WTC11 (cell line): ENCODE measurements at regions not wholly inside any gene's neighbourhood (a gene's known extent, or its start where the extent isn't known, plus 50 kb on each side); places are given as distances from the start of the nearest gene placed in this dataset.

ENCODE experiments used
- ATAC-seq: fragments of 200-7000 bp; cut with Tn5 transposase; 2 replicates; pipeline ENCODE4 v1.10.0; 2021; ENCODE audit warnings: mild to moderate bottlenecking, moderate library complexity
- CTCF ChIA-PET: fragments of 300-600 bp; sonication (Branson Sonifier 250); formaldehyde crosslinking; loops from one replicate; lab custom pipeline; 2021; ENCODE audit warnings: antibody characterized with exemption; lab: Charles Lee
- POLR2A ChIA-PET: fragments of 350-600 bp; sonication (Branson Sonifier 250); formaldehyde crosslinking; loops from one replicate; lab custom pipeline; 2021; ENCODE audit warnings: antibody characterized with exemption; lab: Charles Lee
- DNase-seq: peaks from one replicate; pipeline ENCODE4 v3.0.0; 2021; ENCODE audit warnings: low spot score
- H3K27ac Mint-ChIP-seq: 2 replicates; pipeline ENCODE4 v1.8.0; 2021; ENCODE audit warnings: mixed read lengths
- H3K27me3 Mint-ChIP-seq: 2 replicates; pipeline ENCODE4 v1.8.0; 2021; ENCODE audit warnings: low read depth, mild to moderate bottlenecking, moderate library complexity, mixed read lengths
- H3K36me3 Mint-ChIP-seq: 2 replicates; pipeline ENCODE4 v1.8.0; 2021; ENCODE audit warnings: mixed read lengths
- H3K4me1 Mint-ChIP-seq: 2 replicates; pipeline ENCODE4 v1.8.0; 2022; ENCODE audit warnings: mixed read lengths
- H3K4me3 Mint-ChIP-seq: 2 replicates; pipeline ENCODE4 v1.8.0; 2021; ENCODE audit warnings: mild to moderate bottlenecking, moderate library complexity, mixed read lengths
- H3K9me3 Mint-ChIP-seq: 2 replicates; pipeline ENCODE4 v1.8.0; 2021; ENCODE audit warnings: mixed read lengths
- GTF2I ChIP-seq: fragments of 250-450 bp; sonication (Bioruptor Pico); conservative IDR thresholded peaks from 2 replicates; pipeline ENCODE4 v1.4.0; 2021; ENCODE audit warnings: mild to moderate bottlenecking
- IRF2 ChIP-seq: sonication (generic); formaldehyde crosslinking; IDR thresholded peaks from 2 replicates; pipeline ENCODE4 v1.8.0; 2022; ENCODE audit warnings: low read depth, missing genetic modification reagents, borderline replicate concordance
- NR3C1 ChIP-seq: sonication (generic); formaldehyde crosslinking; conservative IDR thresholded peaks from 2 replicates; pipeline ENCODE4 v1.8.1; 2023; ENCODE audit warnings: low read depth, mild to moderate bottlenecking, missing genetic modification reagents
- RORB ChIP-seq: fragments of 250-450 bp; sonication (Bioruptor Pico); IDR thresholded peaks from 2 replicates; pipeline ENCODE4 v1.9.0; 2021; ENCODE audit warnings: mild to moderate bottlenecking
- TCF7 ChIP-seq: sonication (generic); formaldehyde crosslinking; IDR thresholded peaks from 2 replicates; pipeline ENCODE4 v1.8.0; 2022; ENCODE audit warnings: mild to moderate bottlenecking, low read depth, missing genetic modification reagents, moderate library complexity
- TEAD1 ChIP-seq: sonication (generic); formaldehyde crosslinking; IDR thresholded peaks from 2 replicates; pipeline ENCODE4 v1.8.0; 2022; ENCODE audit warnings: mild to moderate bottlenecking, missing genetic modification reagents
- ZNF671 ChIP-seq: fragments of 250-450 bp; sonication (Bioruptor Pico); IDR thresholded peaks from 2 replicates; pipeline ENCODE4 v1.8.0; 2021; ENCODE audit warnings: mild to moderate bottlenecking
- TF ChIP-seq, protein P1 (sequence below): fragments of 250-450 bp; sonication (Bioruptor Pico); IDR thresholded peaks from 2 replicates; pipeline ENCODE4 v1.8.0; 2021; ENCODE audit warnings: mild to moderate bottlenecking
- TF ChIP-seq, protein P2 (sequence below): sonication (generic); formaldehyde crosslinking; IDR thresholded peaks from 2 replicates; pipeline ENCODE4 v1.8.0; 2022; ENCODE audit warnings: mild to moderate bottlenecking, missing genetic modification reagents
- TF ChIP-seq, protein P3 (sequence below): sonication (generic); formaldehyde crosslinking; IDR thresholded peaks from 2 replicates; pipeline ENCODE4 v1.8.0; 2022; ENCODE audit warnings: missing genetic modification reagents
- TF ChIP-seq, protein P4 (sequence below): sonication (generic); formaldehyde crosslinking; IDR thresholded peaks from 2 replicates; pipeline ENCODE4 v1.8.1; 2023; ENCODE audit warnings: mild to moderate bottlenecking, missing genetic modification reagents, moderate library complexity
- TF ChIP-seq, protein P5 (sequence below): sonication (generic); formaldehyde crosslinking; IDR thresholded peaks from 2 replicates; pipeline ENCODE4 v1.8.1; 2023; ENCODE audit warnings: mild to moderate bottlenecking, missing genetic modification reagents, moderate library complexity
- TF ChIP-seq, protein P6 (sequence below): sonication (generic); formaldehyde crosslinking; IDR thresholded peaks from 2 replicates; pipeline ENCODE4 v1.8.1; 2022; ENCODE audit warnings: mild to moderate bottlenecking, moderate library complexity, missing genetic modification reagents
- TF ChIP-seq, protein P7 (sequence below): fragments of 250-450 bp; sonication (Bioruptor Pico); IDR thresholded peaks from 2 replicates; pipeline ENCODE4 v1.9.0; 2021; ENCODE audit warnings: mild to moderate bottlenecking
- TF ChIP-seq, protein P8 (sequence below): sonication (generic); formaldehyde crosslinking; IDR thresholded peaks from 2 replicates; pipeline ENCODE4 v1.8.0; 2022; ENCODE audit warnings: mild to moderate bottlenecking, missing genetic modification reagents
- TF ChIP-seq, protein P9 (sequence below): sonication (generic); formaldehyde crosslinking; IDR thresholded peaks from 2 replicates; pipeline ENCODE4 v1.8.0; 2023; ENCODE audit warnings: mild to moderate bottlenecking, missing genetic modification reagents
- TF ChIP-seq, protein P10 (sequence below): sonication (generic); formaldehyde crosslinking; IDR thresholded peaks from 2 replicates; pipeline ENCODE4 v1.8.0; 2023; ENCODE audit warnings: missing genetic modification reagents

DNA sequence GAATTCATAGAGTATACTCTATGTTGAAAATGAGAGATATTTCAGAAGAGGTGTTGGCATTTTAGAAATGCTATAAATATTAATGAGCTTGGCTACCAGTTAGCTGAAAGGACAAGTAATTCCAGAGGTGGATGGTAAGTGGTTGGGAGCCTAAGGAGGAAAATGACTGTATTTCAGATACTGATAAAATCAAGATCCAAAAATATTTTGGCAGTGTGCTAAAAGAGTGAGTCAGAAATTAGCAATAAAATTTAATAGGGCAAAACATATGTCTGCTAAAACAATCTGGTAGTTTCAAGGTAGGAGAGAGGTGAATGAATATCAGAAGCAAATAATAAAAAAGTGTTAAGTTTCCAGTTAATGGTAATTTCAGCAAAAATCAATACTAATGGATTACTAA is 1287.9 kb downstream of the CDH8 start:
- H3K36me3 Mint-ChIP-seq, result no peaks in the 10 kb centered on the region
- no peaks in the 10 kb centered on the region for H3K27me3 Mint-ChIP-seq
- no peak overlapping the region for H3K27ac Mint-ChIP-seq
- H3K4me3 Mint-ChIP-seq, result no peak overlapping the region
- DNase-seq (no peak), ATAC-seq (no peak)
- POLR2A ChIA-PET, result no interaction called here
- CTCF ChIA-PET, result no interaction called here
- peaks cover 3% of the 10 kb centered on the region for H3K9me3 Mint-ChIP-seq
- TF ChIP-seq TEAD1 (CRISPR knock-in tag) (no peak), IRF2 (CRISPR knock-in tag) (no peak), NR3C1 (CRISPR knock-in tag) (no peak), GTF2I (CRISPR knock-in tag) (no peak)
- TF ChIP-seq, protein P1, sequence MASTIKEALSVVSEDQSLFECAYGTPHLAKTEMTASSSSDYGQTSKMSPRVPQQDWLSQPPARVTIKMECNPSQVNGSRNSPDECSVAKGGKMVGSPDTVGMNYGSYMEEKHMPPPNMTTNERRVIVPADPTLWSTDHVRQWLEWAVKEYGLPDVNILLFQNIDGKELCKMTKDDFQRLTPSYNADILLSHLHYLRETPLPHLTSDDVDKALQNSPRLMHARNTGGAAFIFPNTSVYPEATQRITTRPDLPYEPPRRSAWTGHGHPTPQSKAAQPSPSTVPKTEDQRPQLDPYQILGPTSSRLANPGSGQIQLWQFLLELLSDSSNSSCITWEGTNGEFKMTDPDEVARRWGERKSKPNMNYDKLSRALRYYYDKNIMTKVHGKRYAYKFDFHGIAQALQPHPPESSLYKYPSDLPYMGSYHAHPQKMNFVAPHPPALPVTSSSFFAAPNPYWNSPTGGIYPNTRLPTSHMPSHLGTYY (CRISPR knock-in tag), result no peak
- TF ChIP-seq, protein P2, sequence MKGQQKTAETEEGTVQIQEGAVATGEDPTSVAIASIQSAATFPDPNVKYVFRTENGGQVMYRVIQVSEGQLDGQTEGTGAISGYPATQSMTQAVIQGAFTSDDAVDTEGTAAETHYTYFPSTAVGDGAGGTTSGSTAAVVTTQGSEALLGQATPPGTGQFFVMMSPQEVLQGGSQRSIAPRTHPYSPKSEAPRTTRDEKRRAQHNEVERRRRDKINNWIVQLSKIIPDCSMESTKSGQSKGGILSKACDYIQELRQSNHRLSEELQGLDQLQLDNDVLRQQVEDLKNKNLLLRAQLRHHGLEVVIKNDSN (CRISPR knock-in tag), result no peak
- TF ChIP-seq, protein P3, sequence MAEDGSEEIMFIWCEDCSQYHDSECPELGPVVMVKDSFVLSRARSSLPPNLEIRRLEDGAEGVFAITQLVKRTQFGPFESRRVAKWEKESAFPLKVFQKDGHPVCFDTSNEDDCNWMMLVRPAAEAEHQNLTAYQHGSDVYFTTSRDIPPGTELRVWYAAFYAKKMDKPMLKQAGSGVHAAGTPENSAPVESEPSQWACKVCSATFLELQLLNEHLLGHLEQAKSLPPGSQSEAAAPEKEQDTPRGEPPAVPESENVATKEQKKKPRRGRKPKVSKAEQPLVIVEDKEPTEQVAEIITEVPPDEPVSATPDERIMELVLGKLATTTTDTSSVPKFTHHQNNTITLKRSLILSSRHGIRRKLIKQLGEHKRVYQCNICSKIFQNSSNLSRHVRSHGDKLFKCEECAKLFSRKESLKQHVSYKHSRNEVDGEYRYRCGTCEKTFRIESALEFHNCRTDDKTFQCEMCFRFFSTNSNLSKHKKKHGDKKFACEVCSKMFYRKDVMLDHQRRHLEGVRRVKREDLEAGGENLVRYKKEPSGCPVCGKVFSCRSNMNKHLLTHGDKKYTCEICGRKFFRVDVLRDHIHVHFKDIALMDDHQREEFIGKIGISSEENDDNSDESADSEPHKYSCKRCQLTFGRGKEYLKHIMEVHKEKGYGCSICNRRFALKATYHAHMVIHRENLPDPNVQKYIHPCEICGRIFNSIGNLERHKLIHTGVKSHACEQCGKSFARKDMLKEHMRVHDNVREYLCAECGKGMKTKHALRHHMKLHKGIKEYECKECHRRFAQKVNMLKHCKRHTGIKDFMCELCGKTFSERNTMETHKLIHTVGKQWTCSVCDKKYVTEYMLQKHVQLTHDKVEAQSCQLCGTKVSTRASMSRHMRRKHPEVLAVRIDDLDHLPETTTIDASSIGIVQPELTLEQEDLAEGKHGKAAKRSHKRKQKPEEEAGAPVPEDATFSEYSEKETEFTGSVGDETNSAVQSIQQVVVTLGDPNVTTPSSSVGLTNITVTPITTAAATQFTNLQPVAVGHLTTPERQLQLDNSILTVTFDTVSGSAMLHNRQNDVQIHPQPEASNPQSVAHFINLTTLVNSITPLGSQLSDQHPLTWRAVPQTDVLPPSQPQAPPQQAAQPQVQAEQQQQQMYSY (CRISPR knock-in tag), result no peak
- TF ChIP-seq, protein P4, sequence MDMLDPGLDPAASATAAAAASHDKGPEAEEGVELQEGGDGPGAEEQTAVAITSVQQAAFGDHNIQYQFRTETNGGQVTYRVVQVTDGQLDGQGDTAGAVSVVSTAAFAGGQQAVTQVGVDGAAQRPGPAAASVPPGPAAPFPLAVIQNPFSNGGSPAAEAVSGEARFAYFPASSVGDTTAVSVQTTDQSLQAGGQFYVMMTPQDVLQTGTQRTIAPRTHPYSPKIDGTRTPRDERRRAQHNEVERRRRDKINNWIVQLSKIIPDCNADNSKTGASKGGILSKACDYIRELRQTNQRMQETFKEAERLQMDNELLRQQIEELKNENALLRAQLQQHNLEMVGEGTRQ, result no peak
- TF ChIP-seq, protein P5, sequence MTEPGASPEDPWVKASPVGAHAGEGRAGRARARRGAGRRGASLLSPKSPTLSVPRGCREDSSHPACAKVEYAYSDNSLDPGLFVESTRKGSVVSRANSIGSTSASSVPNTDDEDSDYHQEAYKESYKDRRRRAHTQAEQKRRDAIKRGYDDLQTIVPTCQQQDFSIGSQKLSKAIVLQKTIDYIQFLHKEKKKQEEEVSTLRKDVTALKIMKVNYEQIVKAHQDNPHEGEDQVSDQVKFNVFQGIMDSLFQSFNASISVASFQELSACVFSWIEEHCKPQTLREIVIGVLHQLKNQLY, result no peak
- TF ChIP-seq, protein P6, sequence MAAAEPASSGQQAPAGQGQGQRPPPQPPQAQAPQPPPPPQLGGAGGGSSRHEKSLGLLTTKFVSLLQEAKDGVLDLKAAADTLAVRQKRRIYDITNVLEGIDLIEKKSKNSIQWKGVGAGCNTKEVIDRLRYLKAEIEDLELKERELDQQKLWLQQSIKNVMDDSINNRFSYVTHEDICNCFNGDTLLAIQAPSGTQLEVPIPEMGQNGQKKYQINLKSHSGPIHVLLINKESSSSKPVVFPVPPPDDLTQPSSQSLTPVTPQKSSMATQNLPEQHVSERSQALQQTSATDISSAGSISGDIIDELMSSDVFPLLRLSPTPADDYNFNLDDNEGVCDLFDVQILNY (CRISPR knock-in tag), result no peak
- peaks cover 8% of the 10 kb centered on the region for H3K4me1 Mint-ChIP-seq

DNA sequence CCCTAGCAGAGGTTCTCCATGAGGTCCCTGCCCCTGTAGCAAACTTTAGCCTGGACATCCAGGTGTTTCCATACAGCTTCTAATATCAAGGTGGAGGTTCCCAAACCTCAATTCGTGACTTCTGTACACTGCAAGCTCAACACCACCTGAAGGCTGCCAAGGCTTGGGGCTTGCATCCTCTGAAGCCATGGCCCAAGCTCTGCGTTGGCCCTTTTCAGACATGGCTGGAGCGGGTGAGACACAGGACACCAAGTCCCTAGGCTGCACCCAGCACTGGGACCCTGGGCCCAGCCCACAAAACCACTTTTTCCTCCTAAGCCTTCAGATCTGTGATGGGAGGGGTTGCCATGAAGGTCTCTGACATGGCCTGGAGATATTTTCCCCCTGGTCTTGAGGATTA is 1292.0 kb downstream of the CDH8 start:
- H3K4me3 Mint-ChIP-seq, result no peak overlapping the region
- peaks cover 4% of the 10 kb centered on the region for H3K9me3 Mint-ChIP-seq
- no peaks in the 10 kb centered on the region for H3K36me3 Mint-ChIP-seq
- peaks cover 14% of the 10 kb centered on the region for H3K4me1 Mint-ChIP-seq
- ATAC-seq (no peak), DNase-seq (no peak)
- ChIA-PET CTCF (no interaction called here), POLR2A (no interaction called here)
- H3K27ac Mint-ChIP-seq, result no peak overlapping the region
- no peaks in the 10 kb centered on the region for H3K27me3 Mint-ChIP-seq
- TF ChIP-seq NR3C1 (CRISPR knock-in tag) (no peak), RORB (CRISPR knock-in tag) (no peak), TCF7 (CRISPR knock-in tag) (no peak), ZNF671 (CRISPR knock-in tag) (no peak)
- TF ChIP-seq, protein P7, sequence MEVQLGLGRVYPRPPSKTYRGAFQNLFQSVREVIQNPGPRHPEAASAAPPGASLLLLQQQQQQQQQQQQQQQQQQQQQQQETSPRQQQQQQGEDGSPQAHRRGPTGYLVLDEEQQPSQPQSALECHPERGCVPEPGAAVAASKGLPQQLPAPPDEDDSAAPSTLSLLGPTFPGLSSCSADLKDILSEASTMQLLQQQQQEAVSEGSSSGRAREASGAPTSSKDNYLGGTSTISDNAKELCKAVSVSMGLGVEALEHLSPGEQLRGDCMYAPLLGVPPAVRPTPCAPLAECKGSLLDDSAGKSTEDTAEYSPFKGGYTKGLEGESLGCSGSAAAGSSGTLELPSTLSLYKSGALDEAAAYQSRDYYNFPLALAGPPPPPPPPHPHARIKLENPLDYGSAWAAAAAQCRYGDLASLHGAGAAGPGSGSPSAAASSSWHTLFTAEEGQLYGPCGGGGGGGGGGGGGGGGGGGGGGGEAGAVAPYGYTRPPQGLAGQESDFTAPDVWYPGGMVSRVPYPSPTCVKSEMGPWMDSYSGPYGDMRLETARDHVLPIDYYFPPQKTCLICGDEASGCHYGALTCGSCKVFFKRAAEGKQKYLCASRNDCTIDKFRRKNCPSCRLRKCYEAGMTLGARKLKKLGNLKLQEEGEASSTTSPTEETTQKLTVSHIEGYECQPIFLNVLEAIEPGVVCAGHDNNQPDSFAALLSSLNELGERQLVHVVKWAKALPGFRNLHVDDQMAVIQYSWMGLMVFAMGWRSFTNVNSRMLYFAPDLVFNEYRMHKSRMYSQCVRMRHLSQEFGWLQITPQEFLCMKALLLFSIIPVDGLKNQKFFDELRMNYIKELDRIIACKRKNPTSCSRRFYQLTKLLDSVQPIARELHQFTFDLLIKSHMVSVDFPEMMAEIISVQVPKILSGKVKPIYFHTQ (CRISPR knock-in tag), result no peak
- TF ChIP-seq, protein P8, sequence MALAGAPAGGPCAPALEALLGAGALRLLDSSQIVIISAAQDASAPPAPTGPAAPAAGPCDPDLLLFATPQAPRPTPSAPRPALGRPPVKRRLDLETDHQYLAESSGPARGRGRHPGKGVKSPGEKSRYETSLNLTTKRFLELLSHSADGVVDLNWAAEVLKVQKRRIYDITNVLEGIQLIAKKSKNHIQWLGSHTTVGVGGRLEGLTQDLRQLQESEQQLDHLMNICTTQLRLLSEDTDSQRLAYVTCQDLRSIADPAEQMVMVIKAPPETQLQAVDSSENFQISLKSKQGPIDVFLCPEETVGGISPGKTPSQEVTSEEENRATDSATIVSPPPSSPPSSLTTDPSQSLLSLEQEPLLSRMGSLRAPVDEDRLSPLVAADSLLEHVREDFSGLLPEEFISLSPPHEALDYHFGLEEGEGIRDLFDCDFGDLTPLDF (CRISPR knock-in tag), result no peak
- TF ChIP-seq, protein P9, sequence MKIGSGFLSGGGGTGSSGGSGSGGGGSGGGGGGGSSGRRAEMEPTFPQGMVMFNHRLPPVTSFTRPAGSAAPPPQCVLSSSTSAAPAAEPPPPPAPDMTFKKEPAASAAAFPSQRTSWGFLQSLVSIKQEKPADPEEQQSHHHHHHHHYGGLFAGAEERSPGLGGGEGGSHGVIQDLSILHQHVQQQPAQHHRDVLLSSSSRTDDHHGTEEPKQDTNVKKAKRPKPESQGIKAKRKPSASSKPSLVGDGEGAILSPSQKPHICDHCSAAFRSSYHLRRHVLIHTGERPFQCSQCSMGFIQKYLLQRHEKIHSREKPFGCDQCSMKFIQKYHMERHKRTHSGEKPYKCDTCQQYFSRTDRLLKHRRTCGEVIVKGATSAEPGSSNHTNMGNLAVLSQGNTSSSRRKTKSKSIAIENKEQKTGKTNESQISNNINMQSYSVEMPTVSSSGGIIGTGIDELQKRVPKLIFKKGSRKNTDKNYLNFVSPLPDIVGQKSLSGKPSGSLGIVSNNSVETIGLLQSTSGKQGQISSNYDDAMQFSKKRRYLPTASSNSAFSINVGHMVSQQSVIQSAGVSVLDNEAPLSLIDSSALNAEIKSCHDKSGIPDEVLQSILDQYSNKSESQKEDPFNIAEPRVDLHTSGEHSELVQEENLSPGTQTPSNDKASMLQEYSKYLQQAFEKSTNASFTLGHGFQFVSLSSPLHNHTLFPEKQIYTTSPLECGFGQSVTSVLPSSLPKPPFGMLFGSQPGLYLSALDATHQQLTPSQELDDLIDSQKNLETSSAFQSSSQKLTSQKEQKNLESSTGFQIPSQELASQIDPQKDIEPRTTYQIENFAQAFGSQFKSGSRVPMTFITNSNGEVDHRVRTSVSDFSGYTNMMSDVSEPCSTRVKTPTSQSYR (CRISPR knock-in tag), result no peak
- TF ChIP-seq, protein P10, sequence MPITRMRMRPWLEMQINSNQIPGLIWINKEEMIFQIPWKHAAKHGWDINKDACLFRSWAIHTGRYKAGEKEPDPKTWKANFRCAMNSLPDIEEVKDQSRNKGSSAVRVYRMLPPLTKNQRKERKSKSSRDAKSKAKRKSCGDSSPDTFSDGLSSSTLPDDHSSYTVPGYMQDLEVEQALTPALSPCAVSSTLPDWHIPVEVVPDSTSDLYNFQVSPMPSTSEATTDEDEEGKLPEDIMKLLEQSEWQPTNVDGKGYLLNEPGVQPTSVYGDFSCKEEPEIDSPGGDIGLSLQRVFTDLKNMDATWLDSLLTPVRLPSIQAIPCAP, result no peak
